Inflammatory macrophage treated with lipopolysaccharide for 1 hour (primary cell): ENCODE measurements at regions not wholly inside any gene's neighbourhood (a gene's known extent, or its start where the extent isn't known, plus 50 kb on each side); places are given as distances from the start of the nearest gene placed in this dataset.
A peak's percentile ranks its signal among the peaks of the same experiment; 100 is the strongest.

ENCODE experiments used
- DNase-seq, 2 donors: peaks; one replicate each; pipeline ENCODE4 v3.0.0-alpha.2; 2020 to 2022

- peak in 1 of 2 donors; percentile 18 for DNase-seq
Observed at GRCh38 chrY:21175505-21175904, 335.6 kb upstream of the RBMY1B start.

GRCh38 chrY:21177306-21177800, 333.8 kb upstream of the RBMY1B start:
- peak; percentile 54 to 72 for DNase-seq

- no peak for DNase-seq
Observed at GRCh38 chrY:21178281-21178680, 332.9 kb upstream of the RBMY1B start.

- no peak for DNase-seq
Observed at GRCh38 chrY:21180921-21181320, 330.2 kb upstream of the RBMY1B start.

- no peak for DNase-seq
Observed at GRCh38 chrY:21184271-21184670, 326.9 kb upstream of the RBMY1B start.

- no peak for DNase-seq
Observed at GRCh38 chrY:21185419-21186105, 325.6 kb upstream of the RBMY1B start.

- peak; percentile 68 to 79 for DNase-seq
Observed at GRCh38 chrY:21192694-21193093, 318.4 kb upstream of the RBMY1B start.

GRCh38 chrY:21200246-21200645, 310.9 kb upstream of the RBMY1B start:
- no peak for DNase-seq

- no peak for DNase-seq
Observed at GRCh38 chrY:21227849-21228248, 283.3 kb upstream of the RBMY1B start.

GRCh38 chrY:21240221-21240620, 270.9 kb upstream of the RBMY1B start:
- peak; percentile 53 to 74 for DNase-seq

- DNase-seq = no peak
Observed at GRCh38 chrY:21240662-21241310, 270.4 kb upstream of the RBMY1B start.

GRCh38 chrY:21242793-21243192, 268.3 kb upstream of the RBMY1B start:
- no peak for DNase-seq

GRCh38 chrY:21246780-21247179, 264.4 kb upstream of the RBMY1B start:
- no peak for DNase-seq

- DNase-seq = no peak
Observed at GRCh38 chrY:21248591-21248990, 262.5 kb upstream of the RBMY1B start.

- DNase-seq = no peak
Observed at GRCh38 chrY:21253455-21254248, 257.5 kb upstream of the RBMY1B start.

- no peak for DNase-seq
Observed at GRCh38 chrY:21254476-21254875, 256.7 kb upstream of the RBMY1B start.

GRCh38 chrY:21256820-21257219, 254.3 kb upstream of the RBMY1B start:
- peak; percentile 14 for DNase-seq

- DNase-seq = no peak
Observed at GRCh38 chrY:21259707-21260106, 251.4 kb upstream of the RBMY1B start.

GRCh38 chrY:21260325-21260724, 250.8 kb upstream of the RBMY1B start:
- DNase-seq = peak; percentile 2 to 22

GRCh38 chrY:21261158-21261557, 250.0 kb upstream of the RBMY1B start:
- no peak for DNase-seq

GRCh38 chrY:21266751-21267150, 244.4 kb upstream of the RBMY1B start:
- no peak for DNase-seq

- DNase-seq = no peak
Observed at GRCh38 chrY:21267164-21267563, 244.0 kb upstream of the RBMY1B start.

- DNase-seq = no peak
Observed at GRCh38 chrY:21287769-21288168, 223.4 kb upstream of the RBMY1B start.

GRCh38 chrY:21288908-21289307, 222.2 kb upstream of the RBMY1B start:
- DNase-seq = peak; percentile 25 to 28
